ENCODE measurements at regions not wholly inside any gene's neighbourhood (a gene's known extent, or its start where the extent isn't known, plus 50 kb on each side); places are given as distances from the start of the nearest gene placed in this dataset.

GRCh38 chr20:54364365-54364764 is 111.0 kb upstream of the DOK5 start:
- no peaks in the 10 kb centered on the region for H3K9me3 Mint-ChIP-seq
- H3K4me3 Mint-ChIP-seq = no peak overlapping the region
- H3K27ac Mint-ChIP-seq = no peak overlapping the region
- H3K4me1 Mint-ChIP-seq (ENCODE audit: low read depth) = peaks cover 7% of the 10 kb centered on the region
- H3K27me3 Mint-ChIP-seq = peaks cover 13% of the 10 kb centered on the region
- H3K36me3 Mint-ChIP-seq (ENCODE audit: low read depth) = no peaks in the 10 kb centered on the region

GRCh38 chr20:54364919-54365318 is 110.5 kb upstream of the DOK5 start:
- H3K9me3 Mint-ChIP-seq = no peaks in the 10 kb centered on the region
- no peak overlapping the region for H3K27ac Mint-ChIP-seq
- no peak overlapping the region for H3K4me3 Mint-ChIP-seq
- no peaks in the 10 kb centered on the region for H3K36me3 Mint-ChIP-seq (ENCODE audit: low read depth)
- H3K27me3 Mint-ChIP-seq = peaks cover 13% of the 10 kb centered on the region
- H3K4me1 Mint-ChIP-seq (ENCODE audit: low read depth) = peaks cover 7% of the 10 kb centered on the region

- Mint-ChIP-seq H3K9me3 (no peaks in the 10 kb centered on the region), H3K36me3 (ENCODE audit: low read depth) (no peaks in the 10 kb centered on the region), H3K27ac (no peak overlapping the region), H3K27me3 (peaks cover 21% of the 10 kb centered on the region), H3K4me1 (ENCODE audit: low read depth) (peaks cover 7% of the 10 kb centered on the region), H3K4me3 (no peak overlapping the region)
These were observed 108.6 kb upstream of the DOK5 start for GRCh38 chr20:54366669-54367344.

GRCh38 chr20:54368570-54368969 is 106.8 kb upstream of the DOK5 start:
- H3K4me3 Mint-ChIP-seq = no peak overlapping the region
- no peaks in the 10 kb centered on the region for H3K9me3 Mint-ChIP-seq
- peaks cover 32% of the 10 kb centered on the region for H3K27me3 Mint-ChIP-seq
- H3K4me1 Mint-ChIP-seq (ENCODE audit: low read depth) = peaks cover 7% of the 10 kb centered on the region
- no peaks in the 10 kb centered on the region for H3K36me3 Mint-ChIP-seq (ENCODE audit: low read depth)
- no peak overlapping the region for H3K27ac Mint-ChIP-seq

GRCh38 chr20:54372313-54372712 is 103.1 kb upstream of the DOK5 start:
- H3K27ac Mint-ChIP-seq = no peak overlapping the region
- H3K36me3 Mint-ChIP-seq (ENCODE audit: low read depth) = no peaks in the 10 kb centered on the region
- H3K9me3 Mint-ChIP-seq = no peaks in the 10 kb centered on the region
- H3K4me3 Mint-ChIP-seq = no peak overlapping the region
- H3K27me3 Mint-ChIP-seq = peaks cover 19% of the 10 kb centered on the region
- H3K4me1 Mint-ChIP-seq (ENCODE audit: low read depth) = no peaks in the 10 kb centered on the region

GRCh38 chr20:54377992-54378773 is 97.2 kb upstream of the DOK5 start:
- peaks cover 26% of the 10 kb centered on the region for H3K27me3 Mint-ChIP-seq
- H3K4me1 Mint-ChIP-seq (ENCODE audit: low read depth) = no peaks in the 10 kb centered on the region
- no peak overlapping the region for H3K4me3 Mint-ChIP-seq
- H3K36me3 Mint-ChIP-seq (ENCODE audit: low read depth) = no peaks in the 10 kb centered on the region
- H3K27ac Mint-ChIP-seq = no peak overlapping the region
- H3K9me3 Mint-ChIP-seq = no peaks in the 10 kb centered on the region

- no peak overlapping the region for H3K4me3 Mint-ChIP-seq
- H3K27ac Mint-ChIP-seq = no peak overlapping the region
- no peaks in the 10 kb centered on the region for H3K36me3 Mint-ChIP-seq (ENCODE audit: low read depth)
- H3K9me3 Mint-ChIP-seq = no peaks in the 10 kb centered on the region
- H3K4me1 Mint-ChIP-seq (ENCODE audit: low read depth) = no peaks in the 10 kb centered on the region
- H3K27me3 Mint-ChIP-seq = peaks cover 35% of the 10 kb centered on the region
These were observed 95.4 kb upstream of the DOK5 start for GRCh38 chr20:54379893-54380584.

- peaks cover 47% of the 10 kb centered on the region for H3K27me3 Mint-ChIP-seq
- no peaks in the 10 kb centered on the region for H3K9me3 Mint-ChIP-seq
- no peaks in the 10 kb centered on the region for H3K4me1 Mint-ChIP-seq (ENCODE audit: low read depth)
- no peak overlapping the region for H3K4me3 Mint-ChIP-seq
- no peak overlapping the region for H3K27ac Mint-ChIP-seq
- H3K36me3 Mint-ChIP-seq (ENCODE audit: low read depth) = no peaks in the 10 kb centered on the region
These were observed 93.0 kb upstream of the DOK5 start for GRCh38 chr20:54382419-54382818.

- H3K27me3 Mint-ChIP-seq = peaks cover 42% of the 10 kb centered on the region
- H3K9me3 Mint-ChIP-seq = peaks cover 5% of the 10 kb centered on the region
- H3K4me3 Mint-ChIP-seq = no peak overlapping the region
- H3K36me3 Mint-ChIP-seq (ENCODE audit: low read depth) = no peaks in the 10 kb centered on the region
- H3K27ac Mint-ChIP-seq = no peak overlapping the region
- H3K4me1 Mint-ChIP-seq (ENCODE audit: low read depth) = no peaks in the 10 kb centered on the region
These were observed 89.6 kb upstream of the DOK5 start for GRCh38 chr20:54385746-54386145.

- Mint-ChIP-seq H3K4me1 (ENCODE audit: low read depth) (no peaks in the 10 kb centered on the region), H3K27me3 (peaks cover 24% of the 10 kb centered on the region), H3K4me3 (no peak overlapping the region), H3K9me3 (peaks cover 5% of the 10 kb centered on the region), H3K36me3 (ENCODE audit: low read depth) (no peaks in the 10 kb centered on the region), H3K27ac (no peak overlapping the region)
These were observed 85.7 kb upstream of the DOK5 start for GRCh38 chr20:54389596-54390280.

GRCh38 chr20:54397292-54398140 is 77.9 kb upstream of the DOK5 start:
- peaks cover 26% of the 10 kb centered on the region for H3K27me3 Mint-ChIP-seq
- H3K36me3 Mint-ChIP-seq (ENCODE audit: low read depth) = no peaks in the 10 kb centered on the region
- no peaks in the 10 kb centered on the region for H3K9me3 Mint-ChIP-seq
- H3K4me3 Mint-ChIP-seq = no peak overlapping the region
- H3K4me1 Mint-ChIP-seq (ENCODE audit: low read depth) = no peaks in the 10 kb centered on the region
- H3K27ac Mint-ChIP-seq = no peak overlapping the region

- Mint-ChIP-seq H3K27ac (no peak overlapping the region), H3K4me3 (no peak overlapping the region), H3K36me3 (ENCODE audit: low read depth) (no peaks in the 10 kb centered on the region), H3K27me3 (peaks cover 27% of the 10 kb centered on the region), H3K9me3 (no peaks in the 10 kb centered on the region), H3K4me1 (ENCODE audit: low read depth) (no peaks in the 10 kb centered on the region)
These were observed 76.6 kb upstream of the DOK5 start for GRCh38 chr20:54398814-54399213.

GRCh38 chr20:54405540-54405939 is 69.9 kb upstream of the DOK5 start:
- Mint-ChIP-seq H3K4me3 (no peak overlapping the region), H3K36me3 (ENCODE audit: low read depth) (no peaks in the 10 kb centered on the region), H3K4me1 (ENCODE audit: low read depth) (no peaks in the 10 kb centered on the region), H3K9me3 (no peaks in the 10 kb centered on the region), H3K27me3 (peaks cover 19% of the 10 kb centered on the region), H3K27ac (no peak overlapping the region)

- H3K27me3 Mint-ChIP-seq = peaks cover 17% of the 10 kb centered on the region
- H3K4me1 Mint-ChIP-seq (ENCODE audit: low read depth) = no peaks in the 10 kb centered on the region
- no peak overlapping the region for H3K4me3 Mint-ChIP-seq
- no peak overlapping the region for H3K27ac Mint-ChIP-seq
- H3K36me3 Mint-ChIP-seq (ENCODE audit: low read depth) = no peaks in the 10 kb centered on the region
- no peaks in the 10 kb centered on the region for H3K9me3 Mint-ChIP-seq
These were observed 67.9 kb upstream of the DOK5 start for GRCh38 chr20:54407459-54407858.

Data from stimulated activated naive CD8-positive, alpha-beta T cell treated with anti-CD3 and anti-CD28 coated beads, Interleukin-15, Interleukin-2, amounts not matched to agents 100 ng/mL and 50 ng/mL, for 24 hours (primary cell).